IMR-90 (cell line): ENCODE measurements at regions not wholly inside any gene's neighbourhood (a gene's known extent, or its start where the extent isn't known, plus 50 kb on each side); places are given as distances from the start of the nearest gene placed in this dataset.

Source experiments
- CEBPB ChIP-seq: IDR thresholded peaks from 2 replicates; pipeline ENCODE4 v1.6.1; 2012; ENCODE audit warnings: low read depth, low read length, improper control_type of control experiment
- CHD1 ChIP-seq: IDR thresholded peaks from 2 replicates; pipeline ENCODE4 v1.6.1; 2012; ENCODE audit warnings: low read depth, low read length, improper control_type of control experiment
- MAFK ChIP-seq: IDR thresholded peaks from 2 replicates; pipeline ENCODE4 v1.6.1; 2012; ENCODE audit warnings: low read depth, low read length, improper control_type of control experiment
- MAZ ChIP-seq: IDR thresholded peaks from 2 replicates; pipeline ENCODE4 v1.6.1; 2012; ENCODE audit warnings: low read depth, mild to moderate bottlenecking, low read length, improper control_type of control experiment, moderate library complexity, borderline replicate concordance
- POLR2A ChIP-seq: IDR thresholded peaks from 2 replicates; pipeline ENCODE4 v1.6.1; 2012; ENCODE audit warnings: mild to moderate bottlenecking, low read depth, low read length
- RAD21 ChIP-seq: IDR thresholded peaks from 2 replicates; pipeline ENCODE4 v1.6.1; 2012; ENCODE audit warnings: low read length, improper control_type of control experiment
- TF ChIP-seq, protein P1 (sequence below): conservative IDR thresholded peaks from 2 replicates; pipeline ENCODE4 v1.5.1; 2012; ENCODE audit warnings: mild to moderate bottlenecking, low read depth, low read length, improper control_type of control experiment
- TF ChIP-seq, protein P2 (sequence below): fragments of 150-350 bp; IDR thresholded peaks from 2 replicates; pipeline ENCODE4 v1.6.1; 2016; ENCODE audit warnings: low read depth, mild to moderate bottlenecking, low read length, moderate library complexity, borderline replicate concordance
- TF ChIP-seq, protein P3 (sequence below): fragments of 150-350 bp; IDR thresholded peaks from 2 replicates; pipeline ENCODE4 v1.6.1; 2017; ENCODE audit warnings: mild to moderate bottlenecking, antibody characterized with exemption, low read length, low read depth

DNA sequence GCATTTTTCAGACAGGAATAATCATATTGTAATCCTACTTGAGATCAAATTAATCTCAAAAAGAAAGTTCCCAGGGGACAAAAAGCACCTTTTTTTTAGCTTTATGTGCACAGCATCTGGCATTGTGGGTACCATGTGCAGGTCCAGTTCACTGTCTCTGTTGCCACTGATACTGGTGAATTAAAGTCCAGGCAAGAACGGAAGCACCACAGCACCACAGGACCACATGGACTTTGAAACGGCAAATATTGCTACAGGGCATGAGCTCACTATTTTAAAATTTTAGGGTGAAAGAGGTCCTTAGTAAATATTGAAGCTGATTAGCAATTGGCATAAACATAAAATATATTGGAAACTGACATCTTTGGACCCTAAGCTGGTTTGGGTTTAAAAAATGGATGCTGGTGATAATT lies 709.0 kb downstream of the EPM2A start:
- TF ChIP-seq, protein P1, sequence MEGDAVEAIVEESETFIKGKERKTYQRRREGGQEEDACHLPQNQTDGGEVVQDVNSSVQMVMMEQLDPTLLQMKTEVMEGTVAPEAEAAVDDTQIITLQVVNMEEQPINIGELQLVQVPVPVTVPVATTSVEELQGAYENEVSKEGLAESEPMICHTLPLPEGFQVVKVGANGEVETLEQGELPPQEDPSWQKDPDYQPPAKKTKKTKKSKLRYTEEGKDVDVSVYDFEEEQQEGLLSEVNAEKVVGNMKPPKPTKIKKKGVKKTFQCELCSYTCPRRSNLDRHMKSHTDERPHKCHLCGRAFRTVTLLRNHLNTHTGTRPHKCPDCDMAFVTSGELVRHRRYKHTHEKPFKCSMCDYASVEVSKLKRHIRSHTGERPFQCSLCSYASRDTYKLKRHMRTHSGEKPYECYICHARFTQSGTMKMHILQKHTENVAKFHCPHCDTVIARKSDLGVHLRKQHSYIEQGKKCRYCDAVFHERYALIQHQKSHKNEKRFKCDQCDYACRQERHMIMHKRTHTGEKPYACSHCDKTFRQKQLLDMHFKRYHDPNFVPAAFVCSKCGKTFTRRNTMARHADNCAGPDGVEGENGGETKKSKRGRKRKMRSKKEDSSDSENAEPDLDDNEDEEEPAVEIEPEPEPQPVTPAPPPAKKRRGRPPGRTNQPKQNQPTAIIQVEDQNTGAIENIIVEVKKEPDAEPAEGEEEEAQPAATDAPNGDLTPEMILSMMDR: no peak
- no peak for TF ChIP-seq POLR2A
- no peak for TF ChIP-seq CHD1
- TF ChIP-seq RAD21: no peak
- TF ChIP-seq, protein P2, sequence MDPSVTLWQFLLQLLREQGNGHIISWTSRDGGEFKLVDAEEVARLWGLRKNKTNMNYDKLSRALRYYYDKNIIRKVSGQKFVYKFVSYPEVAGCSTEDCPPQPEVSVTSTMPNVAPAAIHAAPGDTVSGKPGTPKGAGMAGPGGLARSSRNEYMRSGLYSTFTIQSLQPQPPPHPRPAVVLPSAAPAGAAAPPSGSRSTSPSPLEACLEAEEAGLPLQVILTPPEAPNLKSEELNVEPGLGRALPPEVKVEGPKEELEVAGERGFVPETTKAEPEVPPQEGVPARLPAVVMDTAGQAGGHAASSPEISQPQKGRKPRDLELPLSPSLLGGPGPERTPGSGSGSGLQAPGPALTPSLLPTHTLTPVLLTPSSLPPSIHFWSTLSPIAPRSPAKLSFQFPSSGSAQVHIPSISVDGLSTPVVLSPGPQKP: no peak
- TF ChIP-seq MAFK: no peak
- no peak for TF ChIP-seq MAZ
- TF ChIP-seq, protein P3, sequence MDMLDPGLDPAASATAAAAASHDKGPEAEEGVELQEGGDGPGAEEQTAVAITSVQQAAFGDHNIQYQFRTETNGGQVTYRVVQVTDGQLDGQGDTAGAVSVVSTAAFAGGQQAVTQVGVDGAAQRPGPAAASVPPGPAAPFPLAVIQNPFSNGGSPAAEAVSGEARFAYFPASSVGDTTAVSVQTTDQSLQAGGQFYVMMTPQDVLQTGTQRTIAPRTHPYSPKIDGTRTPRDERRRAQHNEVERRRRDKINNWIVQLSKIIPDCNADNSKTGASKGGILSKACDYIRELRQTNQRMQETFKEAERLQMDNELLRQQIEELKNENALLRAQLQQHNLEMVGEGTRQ: no peak
- no peak for TF ChIP-seq CEBPB
